Fibroblast of skin of left quadriceps (primary cell): ENCODE measurements at regions not wholly inside any gene's neighbourhood (a gene's known extent, or its start where the extent isn't known, plus 50 kb on each side); places are given as distances from the start of the nearest gene placed in this dataset.
A peak's percentile ranks its signal among the peaks of the same experiment; 100 is the strongest.

Source experiments
- DNase-seq, 2 experiments: peaks; one replicate each; pipeline ENCODE4 v3.0.0-alpha.2; 2013; ENCODE audit warnings: low read depth in 2 of 2

- DNase-seq: no peak
These were observed 316.2 kb downstream of the MATN1 start for GRCh38 chr1:30406996-30407864.

- no peak for DNase-seq
These were observed 317.7 kb downstream of the MATN1 start for GRCh38 chr1:30405631-30406212.

DNA sequence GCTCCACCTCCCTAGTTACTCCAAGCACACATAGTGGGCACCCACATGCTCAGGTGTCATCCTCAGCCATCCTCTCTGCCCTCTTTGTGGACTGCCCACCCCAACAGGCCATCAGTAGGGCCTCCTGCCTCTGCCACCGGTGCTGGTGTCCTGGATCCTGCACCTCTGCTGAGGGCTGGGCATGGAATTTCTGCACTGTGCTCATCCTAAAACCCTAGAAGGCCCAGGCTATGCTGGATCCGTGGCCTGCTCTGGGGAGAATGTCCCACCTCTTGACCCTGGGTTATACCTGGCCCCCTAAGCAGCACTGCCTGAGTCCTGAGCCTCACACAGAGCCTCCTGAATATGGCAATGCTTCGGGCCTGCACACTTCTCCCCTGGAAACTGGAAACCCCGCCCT, 318.3 kb downstream of the MATN1 start:
- DNase-seq: no peak

DNA sequence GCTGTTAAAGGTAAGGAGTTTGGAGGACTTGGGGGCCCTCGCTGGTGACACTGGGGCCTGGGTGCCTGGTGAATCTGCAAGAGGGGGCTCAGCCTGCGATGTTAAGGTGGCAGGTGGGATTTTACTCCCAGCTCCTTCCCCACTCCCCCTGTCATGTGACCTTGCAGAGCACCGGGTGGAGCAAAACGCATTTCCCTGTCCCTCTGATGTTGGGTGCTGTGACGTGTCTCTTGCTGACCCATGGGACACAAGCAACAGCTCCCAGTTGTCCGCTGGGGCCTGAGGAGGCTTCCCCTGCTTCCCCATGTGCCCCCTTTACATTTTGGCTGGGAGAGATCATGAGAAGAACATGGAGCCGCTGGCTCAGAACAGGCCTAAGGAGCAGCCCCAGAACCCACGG, 319.0 kb downstream of the MATN1 start:
- no peak for DNase-seq

DNA sequence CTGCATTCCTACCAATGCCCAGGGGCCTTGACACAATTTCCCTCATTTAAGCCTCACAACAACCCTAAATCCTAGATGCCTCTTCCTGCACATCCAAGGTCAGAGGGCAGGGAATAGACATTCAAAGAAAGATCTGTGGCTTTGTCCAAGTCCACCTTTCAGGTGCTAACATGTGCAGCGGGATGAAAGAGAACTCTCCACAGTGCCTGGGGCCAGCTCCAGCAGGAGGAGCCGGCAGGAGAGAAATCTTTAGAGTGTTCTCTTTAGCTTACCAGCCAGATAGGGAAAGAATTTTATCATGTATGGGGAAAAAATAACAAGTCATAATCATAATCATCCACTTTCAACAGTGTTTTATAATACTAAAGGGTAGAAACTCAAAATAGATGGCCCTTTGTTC, 319.7 kb downstream of the MATN1 start:
- DNase-seq: no peak

- DNase-seq: no peak
These were observed 320.2 kb downstream of the MATN1 start for GRCh38 chr1:30403061-30403645.

DNA sequence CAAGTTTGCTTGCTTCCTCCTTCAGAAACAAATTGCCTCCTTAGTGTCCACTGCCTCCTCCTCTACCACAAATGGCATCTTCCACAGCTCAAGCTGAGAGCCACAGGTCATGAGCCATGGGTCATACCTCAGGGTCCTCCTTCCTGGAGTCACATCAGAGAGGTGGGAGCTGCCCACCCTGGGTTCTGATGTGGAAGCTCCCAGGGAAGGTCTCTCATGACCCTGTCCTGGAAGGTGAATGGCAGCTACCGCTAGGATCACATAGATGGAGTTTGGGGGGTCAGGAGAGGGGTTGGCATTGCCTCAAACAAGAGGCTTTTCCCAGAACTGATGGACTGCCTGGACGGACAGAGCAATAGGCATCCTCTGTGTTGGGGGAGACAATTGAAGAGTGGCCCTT, 321.4 kb downstream of the MATN1 start:
- DNase-seq: no peak

- DNase-seq: no peak
These were observed 322.9 kb downstream of the MATN1 start for GRCh38 chr1:30400507-30400906.

DNA sequence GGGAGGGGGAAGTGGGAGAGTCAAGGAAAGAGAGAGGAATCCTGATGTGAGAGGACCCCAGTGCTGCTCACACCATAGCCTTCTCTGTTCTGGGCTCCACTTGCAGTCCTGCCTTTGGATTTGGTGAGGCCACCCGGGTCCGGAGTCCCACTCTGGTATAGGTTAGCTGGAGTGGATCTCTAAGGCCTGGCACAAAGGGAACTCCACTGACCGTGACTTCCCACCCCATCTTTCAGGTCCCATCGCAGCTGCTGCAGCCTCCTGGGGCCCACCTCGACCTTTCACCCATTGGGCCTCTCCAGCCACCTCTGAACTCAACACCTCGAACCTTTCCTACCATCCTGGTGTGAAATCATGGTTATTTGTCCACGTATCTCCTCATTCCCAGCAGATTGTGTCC, 324.4 kb downstream of the MATN1 start:
- DNase-seq: no peak

DNA sequence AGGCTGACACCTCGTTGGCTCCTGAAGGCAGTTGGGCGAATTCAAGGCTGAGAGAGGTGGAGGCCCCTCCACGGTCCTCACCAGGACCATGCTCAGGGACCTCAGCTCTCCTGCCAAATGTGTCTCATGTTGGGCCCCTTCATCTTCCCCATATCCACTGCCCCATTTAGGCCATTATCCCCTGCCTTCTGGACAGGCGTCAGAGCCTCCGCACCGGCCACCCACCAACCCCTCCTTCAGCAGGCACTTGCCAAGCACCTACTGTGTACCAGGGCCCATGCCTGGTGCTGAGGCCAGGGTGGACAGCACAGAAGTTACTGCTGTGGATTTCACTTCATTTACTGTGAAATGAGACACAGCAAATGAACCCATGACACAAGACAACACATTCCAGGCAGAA, 325.8 kb downstream of the MATN1 start:
- DNase-seq: no peak

- DNase-seq: no peak
These were observed 327.8 kb downstream of the MATN1 start for GRCh38 chr1:30395631-30396030.

DNA sequence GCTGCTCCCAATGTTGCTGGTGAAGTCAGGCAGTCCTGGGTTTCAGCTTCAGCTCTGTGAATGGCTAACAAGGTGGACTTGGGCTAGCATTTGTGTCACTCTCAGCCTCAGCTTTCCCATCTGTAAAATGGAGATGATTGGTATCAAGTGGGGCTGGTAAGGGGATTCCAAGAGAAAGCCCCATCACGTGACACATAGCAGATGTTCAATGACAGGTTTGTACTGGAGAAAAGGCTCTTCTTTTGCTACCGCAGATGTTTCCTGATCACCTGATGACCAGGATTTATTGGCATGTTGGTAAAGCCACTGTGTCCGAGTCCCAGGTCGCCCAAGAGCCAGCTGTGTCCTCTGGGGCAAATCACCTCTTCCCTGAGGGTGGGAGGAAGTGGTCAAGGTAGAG, 335.0 kb downstream of the MATN1 start:
- DNase-seq: no peak

DNA sequence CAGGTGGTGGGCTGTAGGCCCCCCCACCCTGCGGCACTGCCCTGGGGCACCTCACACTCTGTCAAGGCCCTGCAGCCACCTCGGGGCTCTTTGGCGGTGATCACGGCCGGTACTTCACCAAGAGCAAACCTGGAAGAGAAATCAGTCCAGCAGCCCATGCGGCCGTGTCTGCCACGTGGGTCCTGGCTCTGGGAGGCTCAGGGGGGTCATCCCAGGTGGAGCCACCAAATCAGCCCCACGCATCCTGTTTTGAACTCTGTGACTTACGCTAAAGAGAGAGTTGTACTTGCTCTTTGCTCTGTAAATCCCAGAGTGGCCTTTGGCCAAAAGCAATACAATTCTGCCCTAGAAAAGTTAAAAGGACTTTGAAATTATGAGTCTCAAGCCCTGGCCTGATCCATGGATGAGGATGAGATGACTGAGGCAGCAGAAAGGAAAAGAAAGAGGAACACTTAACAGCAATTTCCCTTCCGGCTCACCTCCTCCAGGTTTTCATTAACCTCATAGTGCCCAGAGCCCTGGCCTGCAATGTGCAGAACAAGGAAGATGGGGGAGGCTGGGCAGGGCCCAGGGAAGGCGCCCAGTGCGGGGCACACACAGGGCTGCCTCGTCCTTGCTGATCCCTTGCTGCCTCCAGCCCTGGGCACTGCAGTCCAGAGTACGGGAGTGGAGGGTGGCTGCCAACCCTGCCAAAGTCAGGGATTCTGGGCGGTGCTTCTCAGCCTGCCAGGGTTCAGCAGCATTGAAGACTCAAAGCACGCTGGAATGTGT, 337.0 kb downstream of the MATN1 start:
- no peak for DNase-seq

DNA sequence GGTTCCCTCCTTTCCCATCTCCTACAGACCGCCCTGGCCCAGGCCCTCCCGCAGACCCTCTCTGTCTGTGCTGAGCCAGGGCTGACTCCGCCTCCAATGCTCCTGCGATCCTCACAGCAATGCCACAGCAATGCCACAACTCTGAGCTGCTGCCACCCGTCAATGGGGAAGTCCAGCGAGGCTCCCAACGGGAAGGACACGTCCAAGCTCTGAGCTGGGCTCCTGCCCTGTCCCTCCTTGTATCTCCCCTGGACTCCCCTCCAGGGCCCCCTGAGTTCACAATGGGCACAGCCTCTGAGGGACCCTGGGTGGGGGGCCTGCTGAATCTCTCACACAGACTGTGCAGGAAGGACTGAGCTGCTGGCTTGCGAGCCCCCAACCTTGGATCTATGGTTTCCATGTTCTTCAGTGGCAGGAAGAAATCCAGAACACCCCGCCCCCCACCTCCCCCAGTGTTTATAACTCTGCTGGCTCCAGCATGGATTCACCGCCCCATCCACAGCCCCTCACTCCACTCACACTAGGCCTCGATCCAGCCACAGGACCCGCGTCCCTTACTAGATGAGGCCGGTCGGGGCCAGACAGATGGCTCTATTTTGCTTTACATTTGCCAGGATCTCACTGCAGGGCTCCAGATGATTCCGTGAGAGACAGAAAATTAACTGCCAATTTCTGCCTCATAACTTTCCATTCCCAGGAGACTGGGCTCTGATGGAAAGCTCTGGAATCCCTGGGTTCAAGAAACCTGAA, 338.0 kb downstream of the MATN1 start:
- no peak for DNase-seq

GRCh38 chr1:30384286-30385245, 338.8 kb downstream of the MATN1 start:
- DNase-seq: peak in 1 of 2 experiments; percentile 6

GRCh38 chr1:30383221-30383711, 340.1 kb downstream of the MATN1 start:
- DNase-seq: peak in 1 of 2 experiments; percentile 7

GRCh38 chr1:30382496-30382895, 340.9 kb downstream of the MATN1 start:
- DNase-seq: no peak

- DNase-seq: no peak
These were observed 341.6 kb downstream of the MATN1 start for GRCh38 chr1:30381671-30382365.

DNA sequence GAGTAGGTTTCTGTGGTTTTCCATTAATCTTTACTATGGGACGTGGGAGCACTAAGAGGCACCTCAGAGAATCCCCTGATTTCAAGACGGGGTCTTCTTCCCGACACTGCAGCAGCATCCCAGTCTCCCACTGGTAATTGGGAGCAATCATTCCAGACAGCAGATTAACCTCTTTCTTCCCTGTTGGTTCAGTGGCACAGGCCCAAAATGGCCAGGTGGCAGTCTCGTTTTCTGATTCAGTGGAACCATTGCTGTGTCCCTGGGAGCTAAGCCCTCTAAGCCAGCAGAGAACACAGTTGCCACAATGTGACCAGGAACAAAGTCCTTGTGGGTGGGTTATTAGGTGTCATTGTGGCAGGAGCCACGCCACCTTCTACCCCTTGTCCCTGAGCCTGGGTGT, 342.1 kb downstream of the MATN1 start:
- DNase-seq: no peak

DNA sequence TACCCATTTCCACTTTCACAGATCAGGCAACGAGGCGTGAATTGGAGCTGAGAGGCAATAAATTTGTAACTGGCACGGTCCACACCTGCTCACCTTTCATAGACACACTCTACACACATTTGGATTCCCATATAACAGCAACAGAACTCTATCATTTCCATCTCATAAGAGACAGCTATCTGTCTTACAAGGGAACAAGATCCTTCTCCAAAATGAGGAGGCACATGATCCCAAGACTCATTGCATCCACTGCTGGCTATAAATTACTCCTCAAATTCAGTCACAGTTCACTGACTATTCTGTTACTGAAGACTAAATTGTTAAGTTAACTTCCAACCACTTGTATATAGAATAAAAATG, 342.8 kb downstream of the MATN1 start:
- DNase-seq: no peak
